Tibial nerve (tissue), 3 donors: ENCODE measurements at regions not wholly inside any gene's neighbourhood (a gene's known extent, or its start where the extent isn't known, plus 50 kb on each side); places are given as distances from the start of the nearest gene placed in this dataset.

Experiments used
- CTCF ChIP-seq, 5 experiments: fragments of 200-600 bp in 3 of 5; fragments of 450-650 bp in 2 of 5; sonication (generic) in 3 of 5; IDR thresholded peaks; one replicate each; pipeline ENCODE4 v1.5.1; 2016 to 2019; ENCODE audit warnings: antibody characterized with exemption in 5 of 5, mild to moderate bottlenecking in 3 of 5, moderate library complexity in 2 of 5
- POLR2A ChIP-seq, 2 donors: fragments of 450-650 bp; IDR thresholded peaks; one replicate each; pipeline ENCODE4 v1.6.1; 2017; ENCODE audit warnings: antibody characterized with exemption in 2 of 2, mild to moderate bottlenecking in 2 of 2, moderate library complexity in 2 of 2

GRCh38 chr2:23283653-23284052 lies 101.3 kb upstream of the KLHL29 start:
- TF ChIP-seq CTCF (IDR thresholded peaks at IDR 0.05) (no peak), POLR2A (IDR thresholded peaks at IDR 0.05) (no peak)
